ENCODE measurements at regions not wholly inside any gene's neighbourhood (a gene's known extent, or its start where the extent isn't known, plus 50 kb on each side); places are given as distances from the start of the nearest gene placed in this dataset.

GRCh38 chr14:96617635-96618034, 115.5 kb downstream of the PAPOLA start:
- no peak for DNase-seq

GRCh38 chr14:96622926-96623325, 120.7 kb downstream of the PAPOLA start:
- no peak for DNase-seq

- no peak for DNase-seq
Measured at GRCh38 chr14:96623676-96624484, 121.7 kb downstream of the PAPOLA start.

GRCh38 chr14:96624661-96625425, 122.7 kb downstream of the PAPOLA start:
- no peak for DNase-seq

GRCh38 chr14:96625426-96625985, 123.3 kb downstream of the PAPOLA start:
- DNase-seq, result no peak

- DNase-seq, result no peak
Measured at GRCh38 chr14:96626121-96626768, 124.1 kb downstream of the PAPOLA start.

GRCh38 chr14:96626916-96627315, 124.7 kb downstream of the PAPOLA start:
- DNase-seq, result no peak

GRCh38 chr14:96627386-96627785, 125.2 kb downstream of the PAPOLA start:
- DNase-seq, result no peak

GRCh38 chr14:96627811-96628775, 125.9 kb downstream of the PAPOLA start:
- DNase-seq, result no peak

- no peak for DNase-seq
Measured at GRCh38 chr14:96629082-96629481, 126.9 kb downstream of the PAPOLA start.

- no peak for DNase-seq
Measured at GRCh38 chr14:96629558-96630222, 127.5 kb downstream of the PAPOLA start.

GRCh38 chr14:96630281-96630680, 128.1 kb downstream of the PAPOLA start:
- DNase-seq, result no peak

- DNase-seq, result no peak
Measured at GRCh38 chr14:96631030-96631429, 128.8 kb downstream of the PAPOLA start.

- no peak for DNase-seq
Measured at GRCh38 chr14:96631621-96632362, 129.6 kb downstream of the PAPOLA start.

- no peak for DNase-seq
Measured at GRCh38 chr14:96632363-96632758, 130.2 kb downstream of the PAPOLA start.

GRCh38 chr14:96633096-96633495, 130.9 kb downstream of the PAPOLA start:
- DNase-seq, result no peak

GRCh38 chr14:96634481-96634880, 132.3 kb downstream of the PAPOLA start:
- DNase-seq, result no peak

- no peak for DNase-seq
Measured at GRCh38 chr14:96634896-96635295, 132.7 kb downstream of the PAPOLA start.

GRCh38 chr14:96635850-96636249, 133.7 kb downstream of the PAPOLA start:
- DNase-seq, result no peak

GRCh38 chr14:96637521-96637920, 135.3 kb downstream of the PAPOLA start:
- no peak for DNase-seq

Data from SW 1271 (cell line).